Chondrocyte (in vitro differentiated cells): ENCODE measurements at regions not wholly inside any gene's neighbourhood (a gene's known extent, or its start where the extent isn't known, plus 50 kb on each side); places are given as distances from the start of the nearest gene placed in this dataset.

Source experiments
- DNase-seq: peaks from one replicate; pipeline ENCODE4 v3.0.0; 2021; ENCODE audit warnings: mixed read lengths, low spot score
- H3K27ac Mint-ChIP-seq: one replicate; pipeline ENCODE4 v1.8.0; 2021; ENCODE audit warnings: mild to moderate bottlenecking, moderate library complexity, mixed read lengths; ENCODE audit not compliant: unreplicated experiment
- H3K27me3 Mint-ChIP-seq: 2 replicates; pipeline ENCODE4 v1.8.0; 2021; ENCODE audit warnings: low read depth, mixed read lengths
- H3K36me3 Mint-ChIP-seq: 2 replicates; pipeline ENCODE4 v1.8.0; 2021; ENCODE audit warnings: low read depth, mixed read lengths
- H3K4me1 Mint-ChIP-seq: 2 replicates; pipeline ENCODE4 v1.8.0; 2021; ENCODE audit warnings: low read depth, mild to moderate bottlenecking, mixed read lengths
- H3K4me3 Mint-ChIP-seq: one replicate; pipeline ENCODE4 v1.8.0; 2021; ENCODE audit warnings: mild to moderate bottlenecking, moderate library complexity, mixed read lengths; ENCODE audit not compliant: unreplicated experiment
- H3K9me3 Mint-ChIP-seq: 2 replicates; pipeline ENCODE4 v1.8.0; 2021; ENCODE audit warnings: low read depth, mixed read lengths
- CTCF ChIP-seq: fragments of 200-600 bp; sonication (generic); IDR thresholded peaks from 2 replicates; pipeline ENCODE4 v1.5.0; 2021; ENCODE audit warnings: antibody characterized with exemption, mild to moderate bottlenecking, moderate library complexity

DNA sequence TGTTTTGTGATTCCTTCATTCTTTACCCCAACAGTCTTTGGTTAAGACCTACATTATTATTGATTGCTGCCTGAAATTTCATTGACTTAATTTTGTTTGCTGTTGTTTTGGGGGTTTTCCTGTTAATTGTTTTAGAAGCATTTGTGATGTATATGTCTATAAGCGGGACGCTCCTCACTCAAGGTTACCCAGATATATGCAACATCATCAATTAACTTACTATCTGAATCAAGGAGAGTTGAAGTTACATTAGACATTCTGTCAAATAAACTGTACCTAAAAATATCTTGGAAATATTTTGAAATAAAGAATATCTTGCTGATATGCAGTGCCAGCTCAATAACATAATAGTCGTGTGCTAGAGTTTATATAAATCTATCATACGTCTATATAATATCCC lies 125.9 kb upstream of the CDH18 start:
- no peaks in the 10 kb centered on the region for H3K36me3 Mint-ChIP-seq
- peaks cover 4% of the 10 kb centered on the region for H3K27me3 Mint-ChIP-seq
- DNase-seq, result no peak
- H3K27ac Mint-ChIP-seq, result no peak overlapping the region
- H3K9me3 Mint-ChIP-seq, result no peaks in the 10 kb centered on the region
- H3K4me3 Mint-ChIP-seq, result no peak overlapping the region
- no peak for TF ChIP-seq CTCF
- H3K4me1 Mint-ChIP-seq, result no peaks in the 10 kb centered on the region

- H3K36me3 Mint-ChIP-seq, result no peaks in the 10 kb centered on the region
- H3K4me3 Mint-ChIP-seq, result no peak overlapping the region
- H3K9me3 Mint-ChIP-seq, result no peaks in the 10 kb centered on the region
- H3K27ac Mint-ChIP-seq, result no peak overlapping the region
- TF ChIP-seq CTCF, result no peak
- no peak for DNase-seq
- H3K4me1 Mint-ChIP-seq, result no peaks in the 10 kb centered on the region
- no peaks in the 10 kb centered on the region for H3K27me3 Mint-ChIP-seq
Measured at GRCh38 chr5:20113031-20113715, 125.2 kb upstream of the CDH18 start.

DNA sequence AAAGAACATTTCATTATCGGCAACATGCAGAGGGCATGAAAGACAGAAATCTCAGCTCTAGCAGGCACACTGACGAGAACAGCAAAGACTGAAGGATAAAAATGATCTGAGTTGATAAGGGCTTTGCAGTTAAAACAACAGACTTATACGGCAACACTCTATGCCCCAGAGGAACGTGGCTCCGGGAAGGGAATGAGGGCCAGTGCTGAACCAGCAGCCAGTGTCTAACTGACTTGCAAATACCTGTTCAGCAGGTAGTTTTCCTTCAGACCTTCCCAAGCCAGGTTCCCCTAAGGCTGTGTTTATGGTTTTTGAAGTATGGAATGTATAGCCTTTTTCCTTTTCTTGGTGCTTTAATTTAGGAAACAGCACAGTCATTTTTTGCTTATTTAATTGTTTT lies 121.3 kb upstream of the CDH18 start:
- H3K27ac Mint-ChIP-seq, result no peak overlapping the region
- no peak for DNase-seq
- H3K27me3 Mint-ChIP-seq, result no peaks in the 10 kb centered on the region
- H3K36me3 Mint-ChIP-seq, result no peaks in the 10 kb centered on the region
- no peaks in the 10 kb centered on the region for H3K9me3 Mint-ChIP-seq
- H3K4me1 Mint-ChIP-seq, result no peaks in the 10 kb centered on the region
- H3K4me3 Mint-ChIP-seq, result no peak overlapping the region
- no peak for TF ChIP-seq CTCF

- no peaks in the 10 kb centered on the region for H3K4me1 Mint-ChIP-seq
- no peak for TF ChIP-seq CTCF
- no peak overlapping the region for H3K4me3 Mint-ChIP-seq
- no peaks in the 10 kb centered on the region for H3K36me3 Mint-ChIP-seq
- DNase-seq, result no peak
- H3K27me3 Mint-ChIP-seq, result no peaks in the 10 kb centered on the region
- no peak overlapping the region for H3K27ac Mint-ChIP-seq
- no peaks in the 10 kb centered on the region for H3K9me3 Mint-ChIP-seq
Measured at GRCh38 chr5:20105915-20106314, 117.9 kb upstream of the CDH18 start.

DNA sequence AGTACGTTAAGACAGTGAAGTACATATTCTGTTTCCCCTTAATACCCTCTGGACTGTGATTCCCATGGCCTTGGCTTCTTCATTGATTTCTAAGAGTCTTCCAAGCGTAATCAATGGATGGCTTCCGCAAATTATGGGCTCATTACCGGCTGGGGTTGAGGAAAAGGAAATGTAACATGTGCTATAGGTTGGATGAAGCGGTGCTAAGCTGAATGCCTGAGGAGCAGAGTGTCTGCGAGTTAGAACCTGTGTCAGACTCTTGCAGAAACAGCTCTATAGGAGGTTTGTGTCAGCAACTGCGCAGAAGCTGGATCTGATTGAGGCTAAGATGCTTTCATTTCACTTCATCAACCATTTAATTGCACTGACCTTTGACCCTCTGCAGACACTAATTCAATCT lies 114.3 kb upstream of the CDH18 start:
- no peaks in the 10 kb centered on the region for H3K9me3 Mint-ChIP-seq
- no peak for DNase-seq
- TF ChIP-seq CTCF, result no peak
- no peaks in the 10 kb centered on the region for H3K27me3 Mint-ChIP-seq
- no peaks in the 10 kb centered on the region for H3K4me1 Mint-ChIP-seq
- no peak overlapping the region for H3K27ac Mint-ChIP-seq
- H3K36me3 Mint-ChIP-seq, result no peaks in the 10 kb centered on the region
- no peak overlapping the region for H3K4me3 Mint-ChIP-seq
